ENCODE measurements at regions not wholly inside any gene's neighbourhood (a gene's known extent, or its start where the extent isn't known, plus 50 kb on each side); places are given as distances from the start of the nearest gene placed in this dataset.

DNA sequence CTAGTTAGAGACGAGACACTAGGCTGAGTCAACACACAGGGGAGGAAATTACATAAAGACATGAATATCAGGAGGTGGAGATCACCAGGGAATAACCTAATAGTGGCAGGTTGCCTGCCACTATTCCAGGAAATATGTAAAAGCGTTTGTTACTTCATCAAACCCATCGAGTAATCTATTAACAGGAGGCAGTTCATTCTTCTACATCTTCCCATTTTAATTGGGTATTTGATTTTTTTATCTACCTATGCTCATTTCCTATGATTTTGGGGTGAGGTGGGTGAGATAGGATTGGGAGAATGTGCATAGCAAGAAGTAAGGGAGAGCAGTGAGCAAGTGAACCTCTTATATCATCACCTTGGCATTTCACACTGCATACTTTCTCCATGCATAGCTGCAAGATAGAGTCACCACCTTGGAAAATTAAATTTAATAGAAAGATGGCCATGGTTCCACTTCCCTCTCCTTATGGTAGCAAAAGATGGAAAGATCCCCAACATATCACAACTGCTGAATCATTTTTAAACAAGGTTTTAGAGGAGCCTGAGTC lies 312.2 kb downstream of the TMEM114 start:
- TF ChIP-seq EP300 (IDR thresholded peaks at IDR 0.05): no peak
- TF ChIP-seq, protein P1, sequence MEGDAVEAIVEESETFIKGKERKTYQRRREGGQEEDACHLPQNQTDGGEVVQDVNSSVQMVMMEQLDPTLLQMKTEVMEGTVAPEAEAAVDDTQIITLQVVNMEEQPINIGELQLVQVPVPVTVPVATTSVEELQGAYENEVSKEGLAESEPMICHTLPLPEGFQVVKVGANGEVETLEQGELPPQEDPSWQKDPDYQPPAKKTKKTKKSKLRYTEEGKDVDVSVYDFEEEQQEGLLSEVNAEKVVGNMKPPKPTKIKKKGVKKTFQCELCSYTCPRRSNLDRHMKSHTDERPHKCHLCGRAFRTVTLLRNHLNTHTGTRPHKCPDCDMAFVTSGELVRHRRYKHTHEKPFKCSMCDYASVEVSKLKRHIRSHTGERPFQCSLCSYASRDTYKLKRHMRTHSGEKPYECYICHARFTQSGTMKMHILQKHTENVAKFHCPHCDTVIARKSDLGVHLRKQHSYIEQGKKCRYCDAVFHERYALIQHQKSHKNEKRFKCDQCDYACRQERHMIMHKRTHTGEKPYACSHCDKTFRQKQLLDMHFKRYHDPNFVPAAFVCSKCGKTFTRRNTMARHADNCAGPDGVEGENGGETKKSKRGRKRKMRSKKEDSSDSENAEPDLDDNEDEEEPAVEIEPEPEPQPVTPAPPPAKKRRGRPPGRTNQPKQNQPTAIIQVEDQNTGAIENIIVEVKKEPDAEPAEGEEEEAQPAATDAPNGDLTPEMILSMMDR (IDR thresholded peaks at IDR 0.05): no peak
- TF ChIP-seq POLR2AphosphoS5 (IDR thresholded peaks at IDR 0.05): no peak

All from esophagus muscularis mucosa (tissue), 4 donors.